ENCODE measurements at regions not wholly inside any gene's neighbourhood (a gene's known extent, or its start where the extent isn't known, plus 50 kb on each side); places are given as distances from the start of the nearest gene placed in this dataset.
"Not testable (repeated sequence)": the region's sequence is repeated elsewhere in the genome, so short reads cannot be mapped to it uniquely, and the experiment has no call there.

GRCh38 chr10:46105856-46106409 lies 59.9 kb upstream of the MSMB start:
- Histone ChIP-seq H3K9ac (ENCODE audit: low read length) (peak overlapping the region; percentile 62; the same call in 1 of the 2 replicates), H3K4me3 (ENCODE audit: low read length) (peak overlapping the region; percentile 51), H2AFZ (ENCODE audit: low read length) (peak overlapping the region; percentile 56), H3K4me2 (ENCODE audit: low read depth, low read length) (peak overlapping the region; percentile 89; the same call in 1 of the 2 replicates)
- not testable (repeated sequence) for H3K9me3 ChIP-seq (replicated peaks; ENCODE audit: insufficient read depth, low read length); H3K27ac ChIP-seq (ENCODE audit: low read length); H3K4me1 ChIP-seq (ENCODE audit: low read length); H3F3A ChIP-seq (ENCODE audit: insufficient read depth, low read length); H3K36me3 ChIP-seq (replicated peaks; ENCODE audit: insufficient read depth, low read length); H3K27me3 ChIP-seq (replicated peaks; ENCODE audit: insufficient read depth, low read length); H3K9me2 ChIP-seq (replicated peaks; ENCODE audit: insufficient read depth, low read length); H3K79me2 ChIP-seq (ENCODE audit: low read length); DNase-seq; H4K20me1 ChIP-seq (ENCODE audit: insufficient read depth, low read length)

GRCh38 chr10:46106410-46107255 lies 60.6 kb upstream of the MSMB start:
- H3K27me3 ChIP-seq (replicated peaks; ENCODE audit: insufficient read depth, low read length), result peaks cover 7% of the 10 kb centered on the region; the same call in 1 of the 2 replicates
- no peaks in the 10 kb centered on the region for H4K20me1 ChIP-seq (ENCODE audit: insufficient read depth, low read length)
- 0 out of 2 replicates have a peak, but pooled peaks cover 4% of the 10 kb centered on the region for H3K4me1 ChIP-seq (ENCODE audit: low read length)
- H3K27ac ChIP-seq (ENCODE audit: low read length), result no peak overlapping the region
- H3K9me3 ChIP-seq (replicated peaks; ENCODE audit: insufficient read depth, low read length), result no peaks in the 10 kb centered on the region
- DNase-seq, result peak; percentile 73
- H3K36me3 ChIP-seq (replicated peaks; ENCODE audit: insufficient read depth, low read length), result no peaks in the 10 kb centered on the region
- peak overlapping the region; percentile 62; the same call in 1 of the 2 replicates for H3K9ac ChIP-seq (ENCODE audit: low read length)
- TF ChIP-seq EZH2 (optimal IDR thresholded peaks at IDR 0.05; ENCODE audit: low read depth, low read length) (no peak), CTCF (IDR thresholded peaks at IDR 0.05; ENCODE audit: low read length) (no peak), EZH2phosphoT487 (IDR thresholded peaks at IDR 0.05; ENCODE audit: low read length) (no peak)
- peak overlapping the region; percentile 89 for H3K4me2 ChIP-seq (ENCODE audit: low read depth, low read length)
- H3K79me2 ChIP-seq (ENCODE audit: low read length), result no peaks in the 10 kb centered on the region
- H3K4me3 ChIP-seq (ENCODE audit: low read length), result peak overlapping the region; percentile 51
- no peaks in the 10 kb centered on the region for H3K9me2 ChIP-seq (replicated peaks; ENCODE audit: insufficient read depth, low read length)
- peak overlapping the region; percentile 56 for H2AFZ ChIP-seq (ENCODE audit: low read length)
- no peaks in the 10 kb centered on the region for H3F3A ChIP-seq (ENCODE audit: insufficient read depth, low read length)

GRCh38 chr10:46108158-46108499 lies 62.1 kb upstream of the MSMB start:
- H3K36me3 ChIP-seq (replicated peaks; ENCODE audit: insufficient read depth, low read length); H3K9ac ChIP-seq (ENCODE audit: low read length); H2AFZ ChIP-seq (ENCODE audit: low read length); H3K79me2 ChIP-seq (ENCODE audit: low read length); DNase-seq; H3K9me3 ChIP-seq (replicated peaks; ENCODE audit: insufficient read depth, low read length); H3K4me1 ChIP-seq (ENCODE audit: low read length); H3K27me3 ChIP-seq (replicated peaks; ENCODE audit: insufficient read depth, low read length); H3K9me2 ChIP-seq (replicated peaks; ENCODE audit: insufficient read depth, low read length); H4K20me1 ChIP-seq (ENCODE audit: insufficient read depth, low read length); H3K4me2 ChIP-seq (ENCODE audit: low read depth, low read length); H3K27ac ChIP-seq (ENCODE audit: low read length); H3K4me3 ChIP-seq (ENCODE audit: low read length); H3F3A ChIP-seq (ENCODE audit: insufficient read depth, low read length): not testable (repeated sequence)

GRCh38 chr10:46154271-46154670 lies 108.2 kb upstream of the MSMB start:
- not testable (repeated sequence) for DNase-seq; H3K36me3 ChIP-seq (replicated peaks; ENCODE audit: insufficient read depth, low read length); H3K4me3 ChIP-seq (ENCODE audit: low read length)

GRCh38 chr10:46154683-46155082 lies 108.6 kb upstream of the MSMB start:
- H3K79me2 ChIP-seq (ENCODE audit: low read length); H3K4me1 ChIP-seq (ENCODE audit: low read length); H4K20me1 ChIP-seq (ENCODE audit: insufficient read depth, low read length); H2AFZ ChIP-seq (ENCODE audit: low read length); H3K36me3 ChIP-seq (replicated peaks; ENCODE audit: insufficient read depth, low read length); H3K9me2 ChIP-seq (replicated peaks; ENCODE audit: insufficient read depth, low read length); H3K9ac ChIP-seq (ENCODE audit: low read length); H3F3A ChIP-seq (ENCODE audit: insufficient read depth, low read length); H3K27ac ChIP-seq (ENCODE audit: low read length); DNase-seq; H3K27me3 ChIP-seq (replicated peaks; ENCODE audit: insufficient read depth, low read length); H3K4me2 ChIP-seq (ENCODE audit: low read depth, low read length); H3K4me3 ChIP-seq (ENCODE audit: low read length); H3K9me3 ChIP-seq (replicated peaks; ENCODE audit: insufficient read depth, low read length): not testable (repeated sequence)

More at GRCh38 chr10:46154271-46154670, 108.2 kb upstream of the MSMB start:
- H3K4me2 ChIP-seq (ENCODE audit: low read depth, low read length); H3F3A ChIP-seq (ENCODE audit: insufficient read depth, low read length); H3K4me1 ChIP-seq (ENCODE audit: low read length); H3K27me3 ChIP-seq (replicated peaks; ENCODE audit: insufficient read depth, low read length); H3K9me3 ChIP-seq (replicated peaks; ENCODE audit: insufficient read depth, low read length); H4K20me1 ChIP-seq (ENCODE audit: insufficient read depth, low read length); H3K9me2 ChIP-seq (replicated peaks; ENCODE audit: insufficient read depth, low read length); H3K9ac ChIP-seq (ENCODE audit: low read length); H3K79me2 ChIP-seq (ENCODE audit: low read length); H2AFZ ChIP-seq (ENCODE audit: low read length); H3K27ac ChIP-seq (ENCODE audit: low read length): not testable (repeated sequence)

- H3K27ac ChIP-seq (ENCODE audit: low read length); H3K79me2 ChIP-seq (ENCODE audit: low read length); H3K9ac ChIP-seq (ENCODE audit: low read length); DNase-seq; H3F3A ChIP-seq (ENCODE audit: insufficient read depth, low read length); H3K9me3 ChIP-seq (replicated peaks; ENCODE audit: insufficient read depth, low read length); H3K4me1 ChIP-seq (ENCODE audit: low read length); H3K4me3 ChIP-seq (ENCODE audit: low read length); H3K36me3 ChIP-seq (replicated peaks; ENCODE audit: insufficient read depth, low read length); H3K27me3 ChIP-seq (replicated peaks; ENCODE audit: insufficient read depth, low read length); H3K4me2 ChIP-seq (ENCODE audit: low read depth, low read length); H4K20me1 ChIP-seq (ENCODE audit: insufficient read depth, low read length); H3K9me2 ChIP-seq (replicated peaks; ENCODE audit: insufficient read depth, low read length); H2AFZ ChIP-seq (ENCODE audit: low read length): not testable (repeated sequence)
Observed at GRCh38 chr10:46156866-46157265, 110.8 kb upstream of the MSMB start.
